Astrocyte of the spinal cord (primary cell): ENCODE measurements at regions not wholly inside any gene's neighbourhood (a gene's known extent, or its start where the extent isn't known, plus 50 kb on each side); places are given as distances from the start of the nearest gene placed in this dataset.

Experiments
- DNase-seq: peaks from one replicate; pipeline ENCODE4 v3.0.0; 2011; ENCODE audit warnings: low read depth, low spot score
- H3K4me3 ChIP-seq: 2 replicates; pipeline ENCODE4 v1.5.1; 2011; ENCODE audit warnings: low read depth, mild to moderate bottlenecking, low read length, moderate library complexity
- CTCF ChIP-seq: IDR thresholded peaks from 2 replicates; pipeline ENCODE4 v1.5.1; 2012; ENCODE audit warnings: low read depth, mild to moderate bottlenecking, low read length, inconsistent platforms
- in situ Hi-C: cut with HindIII; loops from 2 replicates; pipeline ENCODE4 v1.10.0; 2017; ENCODE audit warnings: low sequenced_read_pairs

DNA sequence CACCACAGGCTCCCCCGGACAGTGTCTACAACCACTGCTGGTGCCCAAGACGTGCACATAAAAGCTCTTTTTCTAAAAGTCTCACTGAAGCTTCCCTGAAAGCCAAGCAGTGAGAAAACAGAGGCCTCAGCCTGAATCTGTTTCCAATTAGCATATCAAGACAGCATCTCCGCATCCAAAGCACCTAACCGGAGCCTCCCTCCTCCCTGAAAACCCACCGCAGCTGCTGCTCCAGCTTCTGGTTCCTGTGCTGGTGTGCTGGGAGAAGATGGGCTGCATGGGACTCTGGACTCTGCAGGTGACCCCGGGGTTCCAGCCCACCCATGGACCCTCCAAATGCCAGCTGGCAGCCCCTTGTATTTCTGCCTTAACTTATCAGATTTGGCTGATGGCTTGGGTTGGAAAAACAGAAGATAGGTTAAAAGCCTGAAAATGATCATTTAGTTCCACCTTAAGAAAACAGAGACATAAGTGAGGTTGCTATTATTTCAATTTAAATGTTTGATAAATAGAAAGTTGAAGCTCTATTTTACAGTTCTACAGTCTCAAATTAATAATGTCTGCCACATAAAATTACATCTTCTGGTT, 103.3 kb downstream of the TMEM18 start:
- TF ChIP-seq CTCF = no peak
- no peak for DNase-seq
- H3K4me3 ChIP-seq = no peak overlapping the region
- in situ Hi-C loops = no loop called here

GRCh38 chr2:573025-573424, 104.2 kb downstream of the TMEM18 start:
- no peak for DNase-seq
- no peak for TF ChIP-seq CTCF
- in situ Hi-C loops = no loop called here
- H3K4me3 ChIP-seq = no peak overlapping the region

DNA sequence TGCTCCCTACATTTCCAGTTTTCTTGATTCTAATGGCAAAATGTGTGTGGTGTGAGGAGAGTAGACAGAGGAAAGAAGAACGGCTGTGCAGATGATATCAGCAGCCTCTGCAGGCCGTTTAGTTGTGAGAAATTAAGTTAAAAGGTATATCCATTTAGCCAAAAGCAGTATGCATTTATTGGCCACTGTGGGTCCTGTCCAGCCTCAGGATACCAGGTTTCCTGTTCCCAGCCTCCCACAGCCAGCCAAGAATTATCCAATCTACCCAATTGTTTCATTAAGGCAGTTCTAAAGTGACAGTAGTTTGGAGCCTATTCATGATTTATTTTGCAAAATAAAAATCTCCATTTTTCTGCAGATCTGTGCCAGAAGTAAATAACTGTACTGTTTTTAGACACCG, 107.5 kb downstream of the TMEM18 start:
- no peak for DNase-seq
- in situ Hi-C loops = no loop called here
- no peak for TF ChIP-seq CTCF
- no peak overlapping the region for H3K4me3 ChIP-seq

DNA sequence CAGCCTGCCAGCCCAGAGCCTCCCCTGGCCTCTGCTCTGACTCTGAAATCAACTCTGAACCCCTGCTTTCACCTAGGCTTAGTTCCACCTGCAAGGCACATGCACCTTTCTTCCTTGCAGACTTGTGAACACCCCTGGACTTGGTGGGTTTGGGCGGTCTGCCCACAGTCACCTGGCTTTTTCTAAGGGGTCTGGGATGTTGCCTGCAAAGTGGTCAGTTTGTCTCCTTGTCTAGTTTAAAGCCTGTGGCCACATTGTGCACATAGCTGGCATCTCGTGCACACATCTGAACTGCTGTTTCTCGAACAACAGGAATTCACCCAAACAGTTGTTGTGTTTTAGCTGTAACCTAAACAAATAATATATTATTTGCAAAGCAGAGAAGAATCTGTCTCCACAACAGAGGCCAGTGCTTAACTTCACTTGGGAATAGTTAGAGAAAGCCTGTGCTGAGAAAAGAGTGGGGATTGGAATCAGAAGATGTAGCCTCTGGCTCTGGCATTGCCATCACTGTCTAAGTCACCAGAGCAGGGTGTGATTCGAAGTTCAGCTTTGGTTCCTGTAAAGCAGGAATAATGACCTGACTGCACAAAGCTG, 108.5 kb downstream of the TMEM18 start:
- no peak overlapping the region for H3K4me3 ChIP-seq
- TF ChIP-seq CTCF = no peak
- in situ Hi-C loops = no loop called here
- no peak for DNase-seq

DNA sequence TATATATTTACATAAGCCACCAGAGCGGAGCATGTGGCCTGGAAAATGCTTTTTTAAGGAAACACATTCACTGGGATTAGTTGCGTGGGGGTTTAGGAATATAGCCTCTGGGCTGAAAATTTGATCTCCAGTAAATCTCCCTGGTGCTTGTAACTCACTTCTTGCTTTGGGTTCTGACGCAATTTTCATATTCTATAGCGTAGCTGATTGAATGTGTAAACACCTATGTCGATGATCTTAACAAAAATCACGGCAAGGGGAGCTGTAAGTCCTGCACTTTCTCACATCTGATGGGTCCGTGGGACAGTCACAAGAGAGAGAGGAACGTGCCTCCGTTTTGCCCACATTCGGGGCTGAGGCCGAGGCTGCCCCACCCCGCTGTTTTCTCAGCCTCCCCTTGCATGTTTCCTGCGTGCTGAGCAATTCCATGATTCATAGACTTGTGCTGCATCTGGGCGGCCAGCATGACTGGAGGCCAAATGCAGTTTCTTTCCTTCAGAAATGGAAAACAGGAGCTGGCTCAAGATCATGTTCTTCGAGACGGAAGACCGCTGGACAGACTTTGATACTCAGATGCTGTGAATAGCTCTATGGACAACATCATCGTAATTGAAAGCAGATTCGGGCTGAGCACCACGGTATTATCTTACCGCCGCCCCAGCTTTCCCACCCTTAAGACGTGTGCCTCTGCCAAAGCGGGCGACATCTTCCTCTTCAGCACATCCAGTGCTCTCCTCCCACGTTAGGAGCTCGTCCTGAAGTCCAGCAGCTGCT, 109.2 kb downstream of the TMEM18 start:
- peak; percentile 64 for DNase-seq
- in situ Hi-C loops = no loop called here

DNA sequence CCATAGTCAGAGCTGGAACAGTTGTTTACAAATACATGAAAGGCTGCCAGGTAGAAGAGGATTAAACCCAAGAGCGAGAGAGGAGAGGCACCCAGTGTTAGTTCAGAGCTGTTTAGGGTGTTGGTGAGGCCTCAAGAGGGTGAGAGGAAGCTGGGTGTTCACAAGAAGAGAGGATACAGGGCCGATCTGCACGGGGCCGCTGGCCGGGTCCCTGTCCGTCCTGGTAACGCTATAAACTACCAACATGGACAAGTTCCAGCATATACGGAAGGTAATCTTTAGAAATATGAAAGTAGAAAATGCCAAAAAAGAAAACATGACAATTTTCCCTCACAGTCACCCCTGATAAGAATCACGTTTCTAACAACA, 109.7 kb downstream of the TMEM18 start:
- DNase-seq = no peak
- no peak for TF ChIP-seq CTCF
- no peak overlapping the region for H3K4me3 ChIP-seq
- in situ Hi-C loops = no loop called here

More for the DNA sequence above, 109.2 kb downstream of the TMEM18 start:
- no peak for TF ChIP-seq CTCF
- H3K4me3 ChIP-seq = no peak overlapping the region
